ENCODE measurements at regions not wholly inside any gene's neighbourhood (a gene's known extent, or its start where the extent isn't known, plus 50 kb on each side); places are given as distances from the start of the nearest gene placed in this dataset.

- no peaks in the 10 kb centered on the region for H3K36me3 ChIP-seq
- intact Hi-C loops (cut with DNase I; ENCODE audit: low total_unique reads), result no loop called here
- H3K4me3 ChIP-seq, result no peak overlapping the region
- no peak for DNase-seq
- H3K4me1 ChIP-seq, result no peaks in the 10 kb centered on the region
- 94 to 96% (median 95%) methylated on average over 5 of the region's 5 CpGs for WGBS, 5 donors
- H3K27ac ChIP-seq, result no peak overlapping the region
- TF ChIP-seq POLR2AphosphoS5 (IDR thresholded peaks at IDR 0.05) (no peak), POLR2A (IDR thresholded peaks at IDR 0.05) (no peak), CTCF (IDR thresholded peaks at IDR 0.05 in 8 of 11, conservative IDR thresholded peaks at IDR 0.05 in 3 of 11) (no peak)
- H3K9me3 ChIP-seq, result peaks cover 0 to 9% (median 0%) of the 10 kb centered on the region in 8 donors
- no peaks in the 10 kb centered on the region for H3K27me3 ChIP-seq (replicated peaks in 1 of 7)
Measured at GRCh38 chr2:164142755-164143154, 406.9 kb upstream of the FIGN start.

GRCh38 chr2:164141271-164141670, 405.5 kb upstream of the FIGN start:
- Histone ChIP-seq H3K4me1 (no peaks in the 10 kb centered on the region), H3K36me3 (no peaks in the 10 kb centered on the region), H3K27me3 (replicated peaks in 1 of 7) (no peaks in the 10 kb centered on the region), H3K27ac (no peak overlapping the region), H3K4me3 (no peak overlapping the region), H3K9me3 (peaks cover 0 to 9% (median 0%) of the 10 kb centered on the region in 8 donors)
- intact Hi-C loops (cut with DNase I; ENCODE audit: low total_unique reads), result no loop called here
- DNase-seq, result no peak
- 47 to 61% (median 56%) methylated on average over 1 of the region's 1 CpG for WGBS, 5 donors
- TF ChIP-seq CTCF (IDR thresholded peaks at IDR 0.05 in 8 of 11, conservative IDR thresholded peaks at IDR 0.05 in 3 of 11) (no peak), POLR2AphosphoS5 (IDR thresholded peaks at IDR 0.05) (no peak), POLR2A (IDR thresholded peaks at IDR 0.05) (no peak)

- Histone ChIP-seq H3K4me1 (no peaks in the 10 kb centered on the region), H3K27ac (no peak overlapping the region), H3K4me3 (no peak overlapping the region), H3K9me3 (peaks cover 0 to 8% (median 0%) of the 10 kb centered on the region in 8 donors), H3K27me3 (replicated peaks in 1 of 7) (no peaks in the 10 kb centered on the region), H3K36me3 (no peaks in the 10 kb centered on the region)
- DNase-seq, result no peak
- TF ChIP-seq POLR2AphosphoS5 (IDR thresholded peaks at IDR 0.05), result no peak
- no peak for TF ChIP-seq POLR2A (IDR thresholded peaks at IDR 0.05)
- no peak for TF ChIP-seq CTCF (IDR thresholded peaks at IDR 0.05 in 8 of 11, conservative IDR thresholded peaks at IDR 0.05 in 3 of 11)
- WGBS, 5 donors, result 80 to 90% (median 89%) methylated on average over 4 of the region's 4 CpGs
- intact Hi-C loops (cut with DNase I; ENCODE audit: low total_unique reads), result no loop called here
Measured at GRCh38 chr2:164138750-164139149, 402.9 kb upstream of the FIGN start.

DNA sequence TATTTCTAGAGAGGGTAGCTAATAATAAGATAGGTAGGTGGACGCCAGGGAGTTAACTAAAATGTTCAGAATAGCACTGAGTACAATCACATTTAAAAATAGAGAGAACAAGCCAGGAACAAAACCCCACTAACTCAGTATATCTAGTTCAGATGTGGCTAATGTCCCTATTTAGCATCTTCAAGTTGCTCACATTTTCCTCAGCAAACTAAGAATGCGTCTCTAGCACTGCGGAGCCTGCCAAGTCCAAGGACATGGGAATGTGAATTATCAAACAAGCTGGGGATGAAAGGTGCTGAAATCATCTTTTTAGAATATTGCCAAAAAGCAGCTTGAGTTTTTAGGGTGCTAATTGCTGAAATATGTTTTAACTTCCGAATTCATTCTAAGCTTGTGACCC, 398.5 kb upstream of the FIGN start:
- no peak overlapping the region for H3K27ac ChIP-seq
- no peak overlapping the region for H3K4me3 ChIP-seq
- intact Hi-C loops (cut with DNase I; ENCODE audit: low total_unique reads), result no loop called here
- 71 to 91% (median 79%) methylated on average over 4 of the region's 4 CpGs for WGBS, 5 donors
- H3K36me3 ChIP-seq, result no peaks in the 10 kb centered on the region
- no peak for DNase-seq
- H3K4me1 ChIP-seq, result no peaks in the 10 kb centered on the region
- no peaks in the 10 kb centered on the region for H3K9me3 ChIP-seq
- no peaks in the 10 kb centered on the region for H3K27me3 ChIP-seq (replicated peaks in 1 of 7)
- no peak for TF ChIP-seq CTCF (IDR thresholded peaks at IDR 0.05 in 8 of 11, conservative IDR thresholded peaks at IDR 0.05 in 3 of 11)
- TF ChIP-seq POLR2A (IDR thresholded peaks at IDR 0.05), result no peak
- no peak for TF ChIP-seq POLR2AphosphoS5 (IDR thresholded peaks at IDR 0.05)

All from spleen (tissue), 11 donors.